Astrocyte of the spinal cord (primary cell): ENCODE measurements at regions not wholly inside any gene's neighbourhood (a gene's known extent, or its start where the extent isn't known, plus 50 kb on each side); places are given as distances from the start of the nearest gene placed in this dataset.

Experiments used
- DNase-seq: peaks from one replicate; pipeline ENCODE4 v3.0.0; 2011; ENCODE audit warnings: low read depth, low spot score
- H3K4me3 ChIP-seq: 2 replicates; pipeline ENCODE4 v1.5.1; 2011; ENCODE audit warnings: low read depth, mild to moderate bottlenecking, low read length, moderate library complexity
- in situ Hi-C: cut with HindIII; loops from 2 replicates; pipeline ENCODE4 v1.10.0; 2017; ENCODE audit warnings: low sequenced_read_pairs
- TF ChIP-seq, protein P1 (sequence below): IDR thresholded peaks from 2 replicates; pipeline ENCODE4 v1.5.1; 2012; ENCODE audit warnings: low read depth, mild to moderate bottlenecking, low read length, inconsistent platforms

GRCh38 chr11:43129329-43129728, 182.5 kb upstream of the API5 start:
- DNase-seq, result no peak
- in situ Hi-C loops, result no loop called here
- TF ChIP-seq, protein P1, sequence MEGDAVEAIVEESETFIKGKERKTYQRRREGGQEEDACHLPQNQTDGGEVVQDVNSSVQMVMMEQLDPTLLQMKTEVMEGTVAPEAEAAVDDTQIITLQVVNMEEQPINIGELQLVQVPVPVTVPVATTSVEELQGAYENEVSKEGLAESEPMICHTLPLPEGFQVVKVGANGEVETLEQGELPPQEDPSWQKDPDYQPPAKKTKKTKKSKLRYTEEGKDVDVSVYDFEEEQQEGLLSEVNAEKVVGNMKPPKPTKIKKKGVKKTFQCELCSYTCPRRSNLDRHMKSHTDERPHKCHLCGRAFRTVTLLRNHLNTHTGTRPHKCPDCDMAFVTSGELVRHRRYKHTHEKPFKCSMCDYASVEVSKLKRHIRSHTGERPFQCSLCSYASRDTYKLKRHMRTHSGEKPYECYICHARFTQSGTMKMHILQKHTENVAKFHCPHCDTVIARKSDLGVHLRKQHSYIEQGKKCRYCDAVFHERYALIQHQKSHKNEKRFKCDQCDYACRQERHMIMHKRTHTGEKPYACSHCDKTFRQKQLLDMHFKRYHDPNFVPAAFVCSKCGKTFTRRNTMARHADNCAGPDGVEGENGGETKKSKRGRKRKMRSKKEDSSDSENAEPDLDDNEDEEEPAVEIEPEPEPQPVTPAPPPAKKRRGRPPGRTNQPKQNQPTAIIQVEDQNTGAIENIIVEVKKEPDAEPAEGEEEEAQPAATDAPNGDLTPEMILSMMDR, result no peak

DNA sequence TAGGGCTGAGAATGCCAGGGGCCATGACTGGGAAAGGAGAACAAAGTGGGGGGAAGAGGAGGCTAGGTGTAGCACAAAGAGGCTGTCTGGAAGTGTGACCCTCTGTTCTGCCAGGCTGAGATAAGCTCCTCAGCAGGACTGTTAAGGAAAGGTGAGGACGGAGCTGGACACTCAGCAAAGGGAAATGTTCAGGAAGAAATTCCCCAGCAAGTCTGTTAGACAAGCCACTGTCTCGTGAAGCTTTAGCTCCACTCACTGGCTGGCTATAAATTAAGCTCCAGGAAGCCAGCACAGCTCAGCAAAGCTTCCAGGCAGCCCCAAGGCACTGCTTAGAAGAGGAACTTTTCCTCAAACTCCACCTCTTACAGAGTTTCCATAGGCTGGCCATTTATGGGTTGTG, 181.2 kb upstream of the API5 start:
- in situ Hi-C loops, result no loop called here
- TF ChIP-seq, protein P1, result no peak
- no peak overlapping the region for H3K4me3 ChIP-seq
- DNase-seq, result no peak

More at GRCh38 chr11:43129329-43129728, 182.5 kb upstream of the API5 start:
- no peak overlapping the region for H3K4me3 ChIP-seq

DNA sequence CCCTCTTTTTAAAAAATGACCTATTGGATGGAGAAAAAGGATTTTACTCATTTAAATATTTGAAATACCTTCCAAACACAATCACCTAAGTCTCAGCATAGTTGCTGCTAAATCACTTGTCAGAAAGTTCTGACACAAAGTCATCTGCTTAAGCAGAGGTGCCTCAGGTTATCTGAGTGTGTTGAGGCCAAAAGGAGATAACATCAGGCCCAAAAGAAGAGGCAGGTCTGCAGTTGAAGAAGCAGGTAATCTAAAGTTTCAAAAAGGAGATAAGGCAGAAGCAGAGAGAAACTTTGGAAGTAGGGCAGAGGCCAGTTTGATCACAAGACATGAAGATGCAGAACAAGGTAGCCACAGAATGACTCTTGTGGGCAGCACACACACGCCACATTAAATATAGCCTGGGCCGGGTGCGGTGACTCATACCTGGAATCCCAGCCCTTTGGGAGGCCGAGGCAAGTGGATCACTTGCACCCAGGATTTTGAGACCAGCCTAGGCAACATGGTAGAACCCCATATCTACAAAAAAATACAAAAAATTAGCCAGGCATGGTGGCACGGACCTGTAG, 175.7 kb upstream of the API5 start:
- no peak overlapping the region for H3K4me3 ChIP-seq
- in situ Hi-C loops, result no loop called here
- TF ChIP-seq, protein P1, result no peak
- DNase-seq, result no peak

DNA sequence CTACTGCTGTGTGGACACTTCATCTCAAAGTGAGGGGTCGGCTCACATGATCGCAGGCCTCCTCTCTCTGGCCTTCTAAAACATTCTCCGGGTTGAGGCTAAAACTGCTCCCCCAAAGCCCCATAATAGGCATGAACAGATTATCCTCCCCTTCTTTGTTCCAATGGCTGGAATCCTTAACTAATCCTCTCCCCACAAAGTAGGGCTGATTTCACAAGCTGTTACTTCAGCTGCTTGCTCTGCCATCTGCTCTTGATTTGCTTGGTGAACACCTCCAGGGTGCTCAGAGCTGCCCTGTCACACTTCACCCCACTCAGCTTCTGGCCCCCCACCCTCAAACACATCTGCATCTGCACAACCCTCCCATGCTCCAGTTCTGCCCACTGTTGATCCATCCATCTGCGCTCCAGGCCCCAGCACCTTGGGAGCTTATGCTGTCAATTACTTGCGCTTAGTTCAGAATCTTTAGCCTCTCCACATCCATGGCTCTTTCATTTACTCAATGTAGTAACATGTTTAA, 173.1 kb upstream of the API5 start:
- TF ChIP-seq, protein P1, result no peak
- H3K4me3 ChIP-seq, result no peak overlapping the region
- in situ Hi-C loops, result no loop called here
- no peak for DNase-seq

- no peak overlapping the region for H3K4me3 ChIP-seq
- DNase-seq, result no peak
- in situ Hi-C loops, result no loop called here
- TF ChIP-seq, protein P1, result no peak
Observed at GRCh38 chr11:43145653-43146052, 166.1 kb upstream of the API5 start.

- no peak for DNase-seq
- no peak overlapping the region for H3K4me3 ChIP-seq
- in situ Hi-C loops, result no loop called here
- TF ChIP-seq, protein P1, result no peak
Observed at GRCh38 chr11:43150697-43151096, 161.1 kb upstream of the API5 start.
